ENCODE measurements at regions not wholly inside any gene's neighbourhood (a gene's known extent, or its start where the extent isn't known, plus 50 kb on each side); places are given as distances from the start of the nearest gene placed in this dataset.

DNA sequence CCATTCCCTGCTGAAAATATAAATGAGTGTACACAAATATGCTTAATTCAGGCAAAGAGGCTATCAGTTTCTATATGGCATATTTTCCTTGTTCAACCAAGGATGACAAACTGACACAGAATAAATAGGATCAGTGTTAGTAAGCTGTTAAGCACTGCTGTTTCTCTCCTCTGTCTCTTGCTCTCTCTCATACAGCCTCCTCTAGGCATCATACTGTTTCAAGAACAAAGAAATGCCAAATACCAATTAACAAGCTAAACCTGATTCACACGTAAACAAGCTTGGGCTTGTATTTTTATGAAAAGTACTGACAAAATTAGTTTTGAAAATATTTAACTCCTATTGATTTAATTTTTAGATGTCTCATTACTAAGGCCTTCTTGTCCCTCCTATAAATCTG lies 1027.2 kb upstream of the ACVR2A start:
- no peak overlapping the region for H3K27ac Mint-ChIP-seq
- intact Hi-C loops (cut with DNase I, micrococcal nuclease) = no loop called here
- no peak overlapping the region for H3K4me3 ChIP-seq (ENCODE audit: low read length)
- TF ChIP-seq, protein P1, sequence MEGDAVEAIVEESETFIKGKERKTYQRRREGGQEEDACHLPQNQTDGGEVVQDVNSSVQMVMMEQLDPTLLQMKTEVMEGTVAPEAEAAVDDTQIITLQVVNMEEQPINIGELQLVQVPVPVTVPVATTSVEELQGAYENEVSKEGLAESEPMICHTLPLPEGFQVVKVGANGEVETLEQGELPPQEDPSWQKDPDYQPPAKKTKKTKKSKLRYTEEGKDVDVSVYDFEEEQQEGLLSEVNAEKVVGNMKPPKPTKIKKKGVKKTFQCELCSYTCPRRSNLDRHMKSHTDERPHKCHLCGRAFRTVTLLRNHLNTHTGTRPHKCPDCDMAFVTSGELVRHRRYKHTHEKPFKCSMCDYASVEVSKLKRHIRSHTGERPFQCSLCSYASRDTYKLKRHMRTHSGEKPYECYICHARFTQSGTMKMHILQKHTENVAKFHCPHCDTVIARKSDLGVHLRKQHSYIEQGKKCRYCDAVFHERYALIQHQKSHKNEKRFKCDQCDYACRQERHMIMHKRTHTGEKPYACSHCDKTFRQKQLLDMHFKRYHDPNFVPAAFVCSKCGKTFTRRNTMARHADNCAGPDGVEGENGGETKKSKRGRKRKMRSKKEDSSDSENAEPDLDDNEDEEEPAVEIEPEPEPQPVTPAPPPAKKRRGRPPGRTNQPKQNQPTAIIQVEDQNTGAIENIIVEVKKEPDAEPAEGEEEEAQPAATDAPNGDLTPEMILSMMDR (IDR thresholded peaks at IDR 0.05) = no peak
- H3K9me3 ChIP-seq (ENCODE audit: control insufficient read depth in 1 of 2, insufficient read depth in 1 of 2, low read length in 2 of 2) = peaks cover 0 to 5% of the 10 kb centered on the region in 2 experiments
- ATAC-seq (ENCODE audit: poor library complexity) (no peak), DNase-seq (no peak)
- ChIA-PET CTCF (no interaction called here), POLR2A (no interaction called here)
- no peaks in the 10 kb centered on the region for H3K4me1 ChIP-seq (ENCODE audit: insufficient read depth, low read length)
- no peaks in the 10 kb centered on the region for H3K36me3 Mint-ChIP-seq (ENCODE audit: low read depth)
- no peaks in the 10 kb centered on the region for H3K27me3 ChIP-seq (ENCODE audit: control insufficient read depth in 1 of 2, insufficient read depth in 2 of 2, low read length in 2 of 2)
- H3K36me3 ChIP-seq (ENCODE audit: insufficient read depth, low read length) = no peaks in the 10 kb centered on the region
- H3K4me1 Mint-ChIP-seq (ENCODE audit: low read depth) = no peaks in the 10 kb centered on the region
- H3K4me3 Mint-ChIP-seq = no peak overlapping the region
- H3K27me3 Mint-ChIP-seq = no peaks in the 10 kb centered on the region
- H3K27ac ChIP-seq (ENCODE audit: low read depth in 1 of 2, low read length in 2 of 2) = no peak overlapping the region
- H3K9me3 Mint-ChIP-seq = peaks cover 2% of the 10 kb centered on the region

DNA sequence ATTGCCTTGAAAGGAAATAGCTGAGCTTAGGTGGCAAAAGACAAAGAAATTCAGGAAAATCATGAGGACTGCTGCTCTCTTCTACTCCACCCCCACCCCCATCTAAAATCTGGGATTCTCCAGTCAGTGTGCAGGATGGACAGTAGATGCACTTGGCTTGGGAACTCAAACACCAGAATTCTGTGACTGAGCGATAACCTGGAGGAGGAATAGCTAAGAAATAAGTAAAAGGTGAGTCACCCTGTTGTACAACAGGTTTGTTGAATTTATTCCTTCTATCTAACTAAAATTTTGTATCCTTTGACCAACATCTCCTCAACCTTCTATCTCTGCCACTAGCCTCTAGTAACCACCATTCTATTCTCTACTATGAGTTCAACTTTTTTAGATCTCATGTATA lies 1029.9 kb upstream of the ACVR2A start:
- Histone ChIP-seq H3K9me3 (ENCODE audit: control insufficient read depth in 1 of 2, insufficient read depth in 1 of 2, low read length in 2 of 2) (peaks cover 0 to under 1% of the 10 kb centered on the region in 2 experiments), H3K4me3 (ENCODE audit: low read length) (no peak overlapping the region), H3K27me3 (ENCODE audit: control insufficient read depth in 1 of 2, insufficient read depth in 2 of 2, low read length in 2 of 2) (no peaks in the 10 kb centered on the region), H3K4me1 (ENCODE audit: insufficient read depth, low read length) (no peaks in the 10 kb centered on the region), H3K36me3 (ENCODE audit: insufficient read depth, low read length) (no peaks in the 10 kb centered on the region), H3K27ac (ENCODE audit: low read depth in 1 of 2, low read length in 2 of 2) (no peak overlapping the region)
- TF ChIP-seq, protein P1 (IDR thresholded peaks at IDR 0.05) = no peak
- POLR2A ChIA-PET = no interaction called here
- Mint-ChIP-seq H3K4me1 (ENCODE audit: low read depth) (no peaks in the 10 kb centered on the region), H3K9me3 (peaks cover 6% of the 10 kb centered on the region), H3K4me3 (no peak overlapping the region), H3K36me3 (ENCODE audit: low read depth) (no peaks in the 10 kb centered on the region), H3K27me3 (no peaks in the 10 kb centered on the region), H3K27ac (no peak overlapping the region)
- CTCF ChIA-PET = no interaction called here
- intact Hi-C loops (cut with DNase I, micrococcal nuclease) = no loop called here
- no peak for DNase-seq
- no peak for ATAC-seq (ENCODE audit: poor library complexity)

DNA sequence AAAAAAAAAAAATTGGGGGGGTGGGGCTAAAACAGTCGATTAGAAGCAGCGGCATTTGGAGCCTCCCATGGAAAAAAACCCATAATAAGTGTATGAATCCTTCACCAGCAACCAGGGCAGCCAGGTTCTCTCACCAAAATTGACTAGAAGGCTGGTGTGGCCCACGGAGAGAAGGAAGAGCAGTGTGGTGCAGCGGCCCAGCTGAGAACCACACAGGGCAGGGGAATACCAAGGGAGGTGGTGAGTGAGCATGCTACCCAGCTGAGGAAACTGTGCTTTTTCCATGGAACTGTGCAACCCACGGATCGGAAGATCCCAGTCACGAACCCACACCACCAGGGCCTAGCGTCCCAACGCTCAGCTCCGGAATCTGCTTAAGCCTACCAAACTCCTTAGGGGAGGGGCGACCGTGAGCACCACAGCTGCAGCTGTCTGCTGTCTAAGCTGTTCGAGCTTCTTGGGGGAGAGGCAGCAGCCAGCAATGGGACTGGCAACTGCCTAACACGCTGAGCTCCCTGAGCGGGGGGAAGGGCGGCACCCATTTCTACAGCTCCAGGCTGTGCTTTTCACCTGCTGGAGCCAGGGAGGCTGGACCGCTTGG lies 1037.2 kb upstream of the ACVR2A start:
- Histone ChIP-seq H3K27ac (ENCODE audit: low read depth in 1 of 2, low read length in 2 of 2) (no peak overlapping the region), H3K4me1 (ENCODE audit: insufficient read depth, low read length) (no peaks in the 10 kb centered on the region), H3K27me3 (ENCODE audit: control insufficient read depth in 1 of 2, insufficient read depth in 2 of 2, low read length in 2 of 2) (no peaks in the 10 kb centered on the region), H3K4me3 (ENCODE audit: low read length) (no peak overlapping the region), H3K36me3 (ENCODE audit: insufficient read depth, low read length) (no peaks in the 10 kb centered on the region), H3K9me3 (ENCODE audit: control insufficient read depth in 1 of 2, insufficient read depth in 1 of 2, low read length in 2 of 2) (peaks cover 0 to 6% of the 10 kb centered on the region in 2 experiments)
- intact Hi-C loops (cut with DNase I, micrococcal nuclease) = no loop called here
- H3K4me1 Mint-ChIP-seq (ENCODE audit: low read depth) = no peaks in the 10 kb centered on the region
- TF ChIP-seq, protein P1 (IDR thresholded peaks at IDR 0.05) = no peak
- ChIA-PET CTCF (no interaction called here), POLR2A (no interaction called here)
- H3K4me3 Mint-ChIP-seq = no peak overlapping the region
- no peaks in the 10 kb centered on the region for H3K27me3 Mint-ChIP-seq
- ATAC-seq (ENCODE audit: poor library complexity) (no peak), DNase-seq (peak in 1 of 14 experiments; percentile 6)
- no peaks in the 10 kb centered on the region for H3K36me3 Mint-ChIP-seq (ENCODE audit: low read depth)
- peaks cover 6% of the 10 kb centered on the region for H3K9me3 Mint-ChIP-seq
- H3K27ac Mint-ChIP-seq = no peak overlapping the region
